ENCODE measurements at regions not wholly inside any gene's neighbourhood (a gene's known extent, or its start where the extent isn't known, plus 50 kb on each side); places are given as distances from the start of the nearest gene placed in this dataset.

DNA sequence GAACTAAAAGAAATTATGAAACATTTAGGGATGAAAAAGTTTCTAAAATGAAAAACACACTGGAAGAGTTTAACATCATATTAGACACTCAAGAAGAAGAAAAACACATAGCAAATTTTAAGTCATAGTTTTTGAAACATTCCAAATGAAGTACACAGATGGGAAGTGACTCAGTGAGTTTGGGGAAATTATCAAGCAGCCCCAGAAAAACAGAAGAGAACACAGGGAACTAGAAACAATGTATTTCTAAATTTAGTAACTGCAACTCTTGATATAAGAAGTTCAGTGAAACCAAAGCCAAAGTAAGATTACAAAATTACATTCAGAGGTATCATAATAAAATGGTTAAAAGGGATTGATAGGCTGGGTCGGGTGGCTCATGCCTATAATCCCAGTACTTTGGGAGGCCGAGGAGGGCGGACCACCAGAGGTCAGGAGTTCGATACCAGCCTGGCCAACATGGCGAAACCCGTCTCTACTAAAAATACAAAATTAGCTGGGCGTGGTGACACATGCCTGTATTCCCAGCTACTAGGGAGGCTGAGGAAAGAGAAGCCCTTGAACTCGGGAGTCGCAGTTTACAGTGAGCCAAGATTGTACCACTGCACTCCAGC is 461.2 kb downstream of the KCTD8 start:
- no peak for DNase-seq (ENCODE audit: low read depth in 2 of 2)

DNA sequence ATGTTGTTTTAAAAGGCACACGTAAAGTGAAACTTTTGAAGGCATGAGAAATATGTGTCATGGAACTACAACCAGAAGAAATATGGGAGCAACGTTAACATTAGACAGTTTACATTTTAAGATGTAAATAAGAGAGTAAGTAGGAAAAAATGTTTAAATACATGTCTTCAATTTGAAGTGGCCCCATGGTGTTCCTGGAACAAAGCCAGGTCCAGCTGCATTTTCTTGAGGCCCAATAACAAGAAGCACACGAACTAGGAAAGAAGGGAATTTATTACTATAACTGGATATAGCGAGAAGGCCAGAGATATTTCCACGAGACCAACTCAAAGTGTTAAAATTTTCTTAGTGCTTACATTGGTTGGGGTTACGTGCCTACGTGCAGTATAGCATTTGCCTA is 458.1 kb downstream of the KCTD8 start:
- DNase-seq (ENCODE audit: low read depth in 2 of 2): no peak

DNA sequence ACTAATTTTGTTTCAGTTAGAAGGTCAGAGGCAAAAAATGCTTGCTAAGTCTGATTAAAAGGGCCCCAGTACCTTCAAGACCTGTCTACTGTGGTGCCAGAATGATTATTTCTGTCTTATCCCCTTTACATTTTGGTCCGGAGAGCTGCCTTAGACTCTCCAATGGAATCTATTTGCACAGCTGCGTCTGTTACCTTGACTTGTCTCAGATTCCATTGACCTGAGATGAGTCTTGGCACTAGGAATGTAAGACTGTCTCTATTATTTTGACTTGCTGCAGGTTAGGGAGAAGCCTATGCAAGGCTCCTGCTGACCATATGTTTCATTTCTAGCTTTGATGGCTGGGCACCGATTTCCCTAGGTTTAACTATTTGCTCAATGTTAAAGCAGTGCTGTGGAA is 457.6 kb downstream of the KCTD8 start:
- no peak for DNase-seq (ENCODE audit: low read depth in 2 of 2)

DNA sequence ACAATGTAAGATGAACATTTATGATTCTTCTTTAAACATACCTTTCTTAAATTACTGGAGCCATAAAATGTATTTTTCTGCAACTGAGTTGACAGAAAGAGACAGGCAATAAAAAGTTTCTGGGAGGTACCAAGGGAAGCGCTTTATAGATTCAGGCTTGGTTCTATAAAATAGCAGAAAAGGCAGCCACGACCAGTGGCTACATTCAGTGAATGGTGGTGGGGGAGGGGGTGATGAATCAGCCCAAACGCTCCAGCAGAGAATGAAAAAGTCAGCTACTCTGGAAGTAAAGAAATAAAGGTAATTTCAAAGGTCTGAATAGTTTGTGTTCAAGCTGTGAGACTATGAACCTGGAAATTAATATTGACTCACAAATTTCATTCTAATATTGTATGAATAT is 456.1 kb downstream of the KCTD8 start:
- DNase-seq (ENCODE audit: low read depth in 2 of 2): no peak

DNA sequence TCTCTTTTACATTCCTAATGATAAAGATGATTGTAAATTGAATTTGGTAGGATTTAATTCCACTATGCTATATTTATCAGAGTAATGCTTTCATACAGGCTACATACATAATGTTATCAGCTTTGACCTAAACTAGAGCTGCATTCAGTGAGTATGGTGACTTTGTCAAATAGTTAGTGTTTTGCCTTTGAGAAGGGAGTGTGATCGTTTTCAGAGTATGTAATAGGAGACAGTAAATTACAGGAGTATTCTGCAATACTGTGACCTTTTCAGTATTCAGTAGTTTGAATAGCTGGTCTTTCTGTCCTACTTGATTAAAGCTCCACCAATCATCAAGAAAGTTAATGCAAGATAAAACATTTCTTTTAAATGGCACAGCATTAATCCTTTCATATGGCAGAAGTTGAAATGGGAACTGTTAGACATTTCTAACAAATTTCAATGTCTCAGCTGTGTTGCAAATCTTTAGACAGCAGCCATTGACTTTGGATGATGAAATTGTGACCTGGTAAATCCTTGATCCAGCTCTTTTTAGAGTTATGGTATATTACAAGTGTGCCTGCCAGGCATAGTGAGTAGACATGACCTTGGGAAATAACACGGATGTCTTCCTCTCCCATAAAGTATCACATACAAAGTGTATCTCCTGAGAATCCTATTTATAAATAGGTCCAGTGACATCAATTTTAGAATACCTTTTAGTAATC is 455.3 kb downstream of the KCTD8 start:
- DNase-seq (ENCODE audit: low read depth in 2 of 2): no peak

DNA sequence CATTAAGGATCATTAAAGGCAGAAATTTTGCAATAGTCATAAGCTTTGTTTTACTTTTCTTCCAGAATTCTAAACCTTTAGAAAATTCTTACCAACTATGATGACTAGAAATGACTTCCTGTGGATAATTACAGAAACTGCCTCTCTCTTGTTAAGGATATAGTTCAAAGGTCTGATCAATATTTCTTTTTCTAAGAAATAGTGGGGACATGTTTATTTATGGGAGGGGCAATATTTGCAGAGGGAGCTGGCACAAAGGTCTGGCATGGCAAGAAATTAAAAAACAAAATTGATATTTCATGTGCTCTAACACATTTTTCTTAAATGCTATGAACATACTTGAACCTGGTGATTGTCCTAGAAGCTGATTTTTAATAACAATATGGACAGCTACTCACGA is 448.9 kb downstream of the KCTD8 start:
- DNase-seq (ENCODE audit: low read depth in 2 of 2): no peak

DNA sequence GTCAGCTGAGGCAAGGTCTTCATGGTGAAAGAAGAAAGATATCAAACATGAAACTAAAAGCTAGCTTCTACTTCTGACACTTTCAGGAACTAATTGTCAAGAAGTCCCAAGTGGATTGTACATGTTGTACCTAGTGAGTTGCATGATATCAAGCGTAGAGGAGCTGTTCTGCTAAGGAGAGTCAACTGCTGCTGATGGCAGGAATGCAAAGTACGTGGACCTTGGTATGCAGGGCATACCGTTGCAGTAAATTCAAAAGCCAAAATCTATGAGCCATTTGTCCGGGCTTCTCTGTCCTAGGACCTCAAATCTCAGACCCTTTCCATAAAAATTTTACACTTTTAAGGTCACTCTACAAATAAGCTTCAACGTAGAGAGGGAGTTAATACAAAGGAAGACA is 446.2 kb downstream of the KCTD8 start:
- no peak for DNase-seq (ENCODE audit: low read depth in 2 of 2)

DNA sequence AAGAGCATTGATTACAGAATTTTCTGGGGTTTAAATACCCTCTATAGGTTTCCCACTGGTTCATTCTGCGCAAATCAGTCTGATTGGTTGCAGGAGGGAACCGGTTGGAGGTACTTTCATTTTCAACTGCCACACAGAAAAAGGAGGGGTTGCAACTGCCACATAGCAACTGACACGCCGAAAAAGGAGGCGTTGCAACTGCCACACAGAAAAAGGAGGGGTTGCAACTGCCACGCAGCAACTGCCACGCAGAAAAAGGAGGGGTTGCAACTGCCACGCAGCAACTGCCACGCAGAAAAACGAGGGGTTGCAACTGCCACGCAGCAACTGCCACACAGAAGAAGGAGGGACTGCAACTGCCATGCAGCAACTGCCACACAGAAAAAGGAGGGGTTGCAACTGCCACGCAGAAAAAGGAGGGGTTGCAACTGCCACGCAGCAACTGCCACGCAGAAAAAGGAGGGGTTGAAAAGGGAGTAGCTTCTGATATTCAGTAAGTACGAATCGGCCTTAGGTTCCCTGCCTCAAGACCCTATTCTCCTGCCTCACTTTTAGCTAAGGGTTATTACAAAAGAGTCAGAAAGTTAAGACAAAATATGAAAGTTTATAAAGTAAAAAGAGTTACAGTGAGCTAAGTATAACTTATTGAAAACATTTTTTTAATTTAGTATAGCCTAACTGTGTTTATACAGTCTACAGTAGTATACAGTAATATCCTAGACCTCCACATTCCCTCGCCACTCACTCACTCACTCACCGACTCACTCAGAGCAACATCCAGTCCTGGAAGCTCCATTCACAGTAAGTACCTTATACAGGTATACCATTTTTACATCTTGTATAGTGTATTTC is 431.8 kb downstream of the KCTD8 start:
- no peak for DNase-seq (ENCODE audit: low read depth in 2 of 2)

DNA sequence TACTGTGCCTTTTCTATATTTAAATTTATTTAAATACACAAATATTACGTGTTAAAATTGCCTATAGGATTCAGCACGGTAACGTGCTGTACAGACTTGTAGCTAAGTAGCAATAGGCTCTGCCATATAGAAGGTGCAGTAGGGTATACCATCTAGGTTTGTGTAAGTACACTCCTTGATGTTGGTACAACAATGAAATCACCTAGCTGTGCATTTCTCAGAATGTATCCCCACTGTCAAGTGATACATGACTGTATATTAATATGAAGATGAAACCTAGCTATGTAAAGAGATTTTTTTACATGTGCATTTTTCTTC is 431.2 kb downstream of the KCTD8 start:
- no peak for DNase-seq (ENCODE audit: low read depth in 2 of 2)

DNA sequence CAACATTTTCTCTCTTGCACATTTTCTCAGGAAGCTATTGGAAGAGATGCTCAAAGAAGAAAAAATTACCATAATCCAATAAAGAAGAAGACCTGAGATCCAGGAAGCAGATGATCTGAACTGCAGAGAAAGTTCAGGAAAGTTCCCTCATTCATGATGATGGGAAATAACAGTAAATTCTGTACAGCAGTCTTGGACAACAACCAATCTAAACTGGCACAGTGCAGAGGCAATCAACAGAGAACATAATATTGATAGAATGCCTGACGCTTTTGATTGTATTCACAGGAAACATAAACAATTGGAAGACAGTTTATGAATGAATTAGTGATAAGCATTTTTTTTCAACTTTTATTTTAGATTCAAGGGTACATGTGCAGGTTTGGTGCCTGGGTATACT is 428.9 kb downstream of the KCTD8 start:
- no peak for DNase-seq (ENCODE audit: low read depth in 2 of 2)

DNA sequence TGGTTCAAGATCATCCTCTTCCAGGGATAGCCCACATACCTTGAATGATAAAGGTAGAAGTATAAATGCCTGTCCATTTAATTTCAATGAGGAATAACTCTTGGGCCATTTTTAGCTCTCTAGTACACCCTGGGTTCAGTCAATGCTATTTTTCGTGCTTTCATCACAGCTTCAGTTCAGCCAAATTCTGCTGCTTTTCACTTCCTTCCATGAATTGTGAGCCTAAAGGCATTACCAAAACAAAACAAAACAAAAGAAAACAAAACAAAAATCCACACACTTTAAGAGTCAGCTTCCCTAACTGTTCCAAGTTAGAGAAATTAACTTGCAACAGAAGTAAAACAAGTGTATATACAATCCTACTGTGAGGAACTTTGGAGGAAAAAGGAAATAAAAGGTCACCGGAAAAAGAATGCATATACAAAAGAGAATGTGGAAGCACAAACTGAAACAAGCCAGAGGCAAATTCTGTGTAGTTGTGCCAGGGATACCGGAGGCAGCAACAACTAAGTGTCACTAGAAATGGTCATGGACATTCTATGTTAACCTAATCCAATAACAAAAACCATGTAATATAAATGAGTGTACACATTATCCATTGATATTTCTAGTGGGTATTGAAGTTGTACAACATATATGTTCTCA is 423.1 kb downstream of the KCTD8 start:
- no peak for DNase-seq (ENCODE audit: low read depth in 2 of 2)

DNA sequence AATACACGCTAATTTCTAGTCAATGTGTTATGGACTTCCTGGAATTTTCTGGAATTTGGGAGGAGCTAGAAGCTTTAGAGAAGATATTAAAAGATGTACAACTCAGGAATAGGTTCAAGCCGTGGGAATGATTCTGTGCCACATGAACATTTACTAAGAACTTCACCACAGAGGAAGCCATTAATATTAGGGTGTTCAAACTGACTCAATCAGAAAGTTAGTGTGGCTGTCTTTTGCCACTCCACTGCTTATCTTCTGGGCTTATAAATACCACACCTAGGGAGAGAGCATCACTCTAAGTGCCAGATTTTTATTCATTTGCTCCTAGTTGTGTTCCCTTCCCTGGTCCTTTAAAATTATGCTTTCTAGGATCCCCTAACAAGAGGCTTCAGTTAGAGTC is 409.8 kb downstream of the KCTD8 start:
- DNase-seq (ENCODE audit: low read depth in 2 of 2): no peak

DNA sequence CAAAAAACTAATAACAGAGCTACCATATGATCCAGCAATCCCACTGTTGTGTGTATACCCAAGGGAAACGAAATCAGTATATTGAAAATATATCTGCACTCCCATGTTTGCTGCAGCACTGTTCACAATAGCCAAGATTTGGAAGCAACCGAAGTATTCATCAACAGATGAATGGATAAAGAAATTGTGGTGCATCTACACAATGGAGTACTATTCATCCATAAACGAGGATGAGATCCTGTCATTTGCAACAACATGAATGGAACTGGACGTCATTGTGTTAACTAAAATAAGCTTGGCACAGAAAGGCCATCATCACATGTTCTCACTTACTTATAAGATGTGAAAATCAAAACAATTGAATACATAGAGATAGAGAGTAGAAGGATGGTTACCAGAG is 402.1 kb downstream of the KCTD8 start:
- no peak for DNase-seq (ENCODE audit: low read depth in 2 of 2)

DNA sequence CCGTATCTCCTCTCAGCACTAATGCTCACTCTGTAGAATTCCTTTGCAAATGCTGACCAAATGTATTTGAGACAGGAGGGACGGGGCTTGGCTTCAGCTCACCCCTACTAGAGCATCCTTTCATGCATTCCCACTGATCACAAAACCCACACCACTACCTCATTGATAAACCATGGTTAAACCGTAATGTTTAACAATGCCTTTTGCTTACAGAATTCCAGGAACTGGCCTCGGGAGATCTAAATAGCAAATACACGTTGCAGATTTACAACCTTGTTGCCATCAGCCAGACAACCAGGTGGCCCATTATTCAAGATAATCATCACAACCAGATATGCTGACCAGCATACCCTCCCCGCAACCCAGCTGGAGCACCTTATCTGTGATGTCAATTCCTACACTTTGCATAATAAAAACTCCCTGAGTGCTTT is 391.9 kb downstream of the KCTD8 start:
- no peak for DNase-seq (ENCODE audit: low read depth in 2 of 2)

DNA sequence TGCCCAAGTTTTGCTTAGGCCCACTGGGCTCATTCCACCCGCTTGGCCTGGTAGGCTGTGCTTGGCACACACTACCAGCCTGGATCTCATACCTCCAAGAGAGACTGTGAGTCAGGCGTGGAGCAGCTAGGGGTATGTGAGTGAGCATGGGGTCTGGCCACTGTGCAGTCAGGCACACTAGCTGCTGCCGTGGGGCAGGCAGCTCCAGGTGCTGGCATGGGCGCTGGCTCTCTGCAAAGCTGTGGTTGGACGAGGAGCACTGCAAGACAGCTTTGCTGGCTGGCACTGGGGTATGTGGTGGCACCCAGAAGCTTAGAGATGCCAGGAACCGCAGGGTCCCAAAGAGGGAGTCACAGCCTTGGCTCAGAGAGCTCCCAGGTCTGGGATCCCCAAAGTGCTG is 377.8 kb downstream of the KCTD8 start:
- DNase-seq (ENCODE audit: low read depth in 2 of 2): no peak

DNA sequence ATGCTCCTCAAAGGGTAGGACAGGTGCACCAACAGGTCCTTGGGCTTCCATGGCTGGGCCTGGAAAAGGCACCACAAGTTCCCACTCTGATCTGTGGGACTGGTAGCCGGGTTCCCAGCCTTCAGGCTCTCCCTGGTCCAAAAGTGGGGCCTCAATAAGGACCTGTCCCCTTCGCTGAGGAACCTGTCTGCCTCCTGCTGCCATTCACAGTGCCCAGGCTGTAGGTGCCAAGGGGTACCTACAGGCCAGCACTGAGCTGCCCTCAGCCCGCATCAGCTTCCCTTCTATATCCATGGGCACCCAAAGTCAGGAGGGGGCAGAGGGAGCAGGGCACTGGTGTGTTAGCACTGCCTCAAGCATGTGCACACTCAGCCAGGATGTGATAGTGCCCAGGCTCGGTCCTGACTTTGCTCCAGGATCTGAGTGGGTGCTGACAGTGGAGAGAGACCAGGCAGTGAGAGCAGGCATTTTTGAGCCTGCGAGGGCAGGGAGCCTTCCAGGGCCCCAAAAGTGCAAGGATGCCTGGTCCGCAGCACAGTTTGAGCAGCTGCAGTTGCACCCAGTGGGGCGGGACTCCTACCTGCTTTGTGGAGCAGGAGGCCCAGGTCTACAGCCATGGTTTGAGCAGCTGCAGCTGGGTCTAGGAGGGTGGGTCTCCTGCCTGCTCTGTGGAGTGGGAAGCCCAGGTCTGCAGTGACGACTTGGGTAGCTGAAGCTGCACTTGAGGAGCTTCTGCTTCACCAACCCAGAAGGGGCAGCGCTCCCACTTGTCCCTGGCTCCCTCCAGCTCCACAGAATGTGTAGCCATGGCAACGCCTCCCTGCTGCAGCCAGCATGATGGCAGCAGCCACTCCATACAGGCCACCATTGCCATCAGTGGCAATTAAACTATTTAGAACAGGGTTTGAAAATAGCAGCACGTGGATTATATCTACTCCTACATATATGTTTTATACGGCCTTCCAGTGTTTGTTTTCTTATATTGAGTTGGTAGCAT is 376.4 kb downstream of the KCTD8 start:
- no peak for DNase-seq (ENCODE audit: low read depth in 2 of 2)

DNA sequence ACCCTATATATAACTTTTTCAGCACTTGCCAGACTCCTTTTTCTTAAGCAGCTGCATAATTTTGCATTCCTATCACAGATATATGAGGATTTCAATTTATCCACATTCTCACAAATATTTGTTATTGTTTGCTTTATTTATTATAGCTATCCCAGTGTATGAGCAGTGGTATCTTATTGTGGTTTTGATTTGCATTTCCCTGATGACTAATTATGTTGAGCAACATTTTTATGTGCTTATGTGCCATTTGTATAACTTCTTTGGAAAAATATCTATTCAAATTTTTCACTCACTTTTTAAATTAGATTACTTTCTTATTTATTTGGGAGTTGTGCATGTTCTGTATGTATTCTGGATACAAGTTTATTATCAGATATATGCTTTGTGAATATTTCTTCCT is 361.9 kb downstream of the KCTD8 start:
- DNase-seq (ENCODE audit: low read depth in 2 of 2): no peak

DNA sequence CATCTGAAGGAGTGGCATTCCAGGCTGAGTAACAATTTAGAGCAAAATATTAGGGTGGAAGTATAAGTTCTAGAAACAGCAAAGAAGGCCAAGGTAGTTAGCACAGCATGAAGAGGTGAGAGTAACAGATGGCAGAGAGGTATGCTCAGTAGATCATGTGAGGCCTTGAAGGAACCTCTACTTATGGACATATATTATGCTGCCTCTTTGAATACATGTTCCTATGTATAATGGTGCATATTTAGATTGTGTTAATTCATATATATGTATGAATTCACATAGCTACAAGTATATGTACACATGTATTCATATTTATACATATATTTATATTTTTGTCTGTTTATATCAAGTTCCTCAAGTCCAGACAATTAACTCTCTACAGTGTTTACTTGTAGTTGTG is 355.2 kb downstream of the KCTD8 start:
- no peak for DNase-seq (ENCODE audit: low read depth in 2 of 2)

DNA sequence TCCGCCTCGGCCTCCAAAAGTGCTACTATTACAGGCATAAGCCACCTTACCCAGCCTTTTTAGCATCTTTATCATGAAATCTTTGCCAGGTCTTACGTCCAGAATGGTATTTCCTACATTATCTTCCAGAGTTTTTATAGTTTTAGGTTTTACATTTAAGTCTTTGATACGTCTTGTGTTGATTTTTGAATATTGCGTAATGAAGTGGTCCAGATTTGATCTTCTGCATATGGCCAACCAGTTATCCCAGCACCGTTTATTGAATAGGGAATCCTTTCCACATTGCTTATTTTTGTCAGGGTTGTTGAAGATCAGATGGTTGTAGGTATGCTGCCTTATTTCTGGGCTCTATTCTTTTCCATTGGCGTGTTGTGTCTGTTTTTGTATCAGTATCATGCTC is 349.6 kb downstream of the KCTD8 start:
- DNase-seq (ENCODE audit: low read depth in 2 of 2): no peak

DNA sequence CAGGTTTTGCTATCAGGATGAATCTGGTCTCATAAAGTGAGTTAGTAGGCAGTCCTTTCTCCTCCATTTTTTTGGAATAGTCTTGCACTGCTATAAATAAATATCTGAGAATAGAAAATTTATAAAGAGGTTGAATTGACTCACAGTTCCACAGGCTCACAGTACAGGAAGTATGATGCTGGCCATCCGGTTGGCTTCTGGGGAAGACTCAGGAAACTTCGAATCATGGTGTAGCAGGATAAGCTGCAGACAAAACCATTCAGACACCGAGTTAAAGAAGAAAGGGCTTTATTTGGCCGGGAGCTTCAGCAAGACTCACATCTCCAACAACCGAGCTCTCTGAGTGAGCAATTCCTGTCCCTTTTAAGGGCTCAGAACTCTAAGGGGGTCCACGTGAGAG is 348.2 kb downstream of the KCTD8 start:
- no peak for DNase-seq (ENCODE audit: low read depth in 2 of 2)

DNA sequence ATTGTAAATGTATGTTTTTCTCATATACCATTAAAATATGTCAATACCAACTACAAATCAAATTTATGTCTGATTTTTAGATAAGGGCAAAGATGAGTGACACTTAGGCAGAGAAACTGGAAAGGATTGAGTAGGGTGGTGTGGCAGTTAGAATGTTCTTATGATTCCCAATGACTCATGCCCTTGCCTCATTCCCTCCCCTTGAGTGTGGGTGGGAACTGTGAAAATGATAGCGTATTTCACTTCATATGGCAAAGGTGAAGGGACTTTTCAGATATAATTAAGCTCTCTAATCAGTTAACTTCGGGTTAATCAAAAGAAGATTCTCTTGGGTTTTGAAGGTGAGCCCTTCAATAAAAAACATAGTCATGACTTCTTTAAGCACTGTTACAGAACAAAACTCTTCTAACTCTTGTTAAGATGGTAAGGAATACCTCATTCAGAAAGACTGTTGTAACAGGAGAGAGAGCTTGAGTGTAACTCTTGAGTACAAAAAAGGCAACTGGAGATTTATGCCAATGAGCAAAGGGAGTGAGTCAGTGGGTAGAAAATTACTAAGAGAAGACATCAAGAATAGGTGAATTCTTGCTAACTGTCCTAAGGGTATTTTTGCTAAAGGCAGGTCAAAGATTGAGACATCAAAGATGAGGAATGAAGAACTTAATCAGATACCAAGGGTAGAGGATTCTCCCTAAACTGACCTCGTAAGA is 329.5 kb downstream of the KCTD8 start:
- DNase-seq (ENCODE audit: low read depth in 2 of 2): no peak

Data from stimulated activated CD4-positive, alpha-beta T cell treated with anti-CD3 and anti-CD28 coated beads, Interleukin-1b, Interleukin-23, amount 100 ng/mL, for 4 hours (primary cell).